DND-41 (cell line): ENCODE measurements at regions not wholly inside any gene's neighbourhood (a gene's known extent, or its start where the extent isn't known, plus 50 kb on each side); places are given as distances from the start of the nearest gene placed in this dataset.

ENCODE experiments used
- CTCF ChIP-seq: IDR thresholded peaks from 2 replicates; pipeline ENCODE4 v1.5.1; 2012; ENCODE audit warnings: borderline replicate concordance, low read length, moderate library complexity, mild to moderate bottlenecking; ENCODE audit not compliant: poor library complexity, severe bottlenecking; ENCODE audit errors: extremely low read depth
- EZH2 ChIP-seq: IDR thresholded peaks from 3 replicates; pipeline ENCODE4 v1.6.1; 2012; ENCODE audit warnings: borderline replicate concordance, low read depth, mild to moderate bottlenecking, moderate library complexity, low read length, inconsistent platforms; ENCODE audit not compliant: severe bottlenecking

GRCh38 chr16:66006485-66006884, 360.0 kb upstream of the CDH5 start:
- TF ChIP-seq CTCF, result no peak
- TF ChIP-seq EZH2, result no peak
